Occipital lobe (tissue), 1 donor: ENCODE measurements at regions not wholly inside any gene's neighbourhood (a gene's known extent, or its start where the extent isn't known, plus 50 kb on each side); places are given as distances from the start of the nearest gene placed in this dataset.

Source experiments
- DNase-seq: peaks from one replicate; lab custom pipeline; 2025; lab: John Stamatoyannopoulos, UW

DNA sequence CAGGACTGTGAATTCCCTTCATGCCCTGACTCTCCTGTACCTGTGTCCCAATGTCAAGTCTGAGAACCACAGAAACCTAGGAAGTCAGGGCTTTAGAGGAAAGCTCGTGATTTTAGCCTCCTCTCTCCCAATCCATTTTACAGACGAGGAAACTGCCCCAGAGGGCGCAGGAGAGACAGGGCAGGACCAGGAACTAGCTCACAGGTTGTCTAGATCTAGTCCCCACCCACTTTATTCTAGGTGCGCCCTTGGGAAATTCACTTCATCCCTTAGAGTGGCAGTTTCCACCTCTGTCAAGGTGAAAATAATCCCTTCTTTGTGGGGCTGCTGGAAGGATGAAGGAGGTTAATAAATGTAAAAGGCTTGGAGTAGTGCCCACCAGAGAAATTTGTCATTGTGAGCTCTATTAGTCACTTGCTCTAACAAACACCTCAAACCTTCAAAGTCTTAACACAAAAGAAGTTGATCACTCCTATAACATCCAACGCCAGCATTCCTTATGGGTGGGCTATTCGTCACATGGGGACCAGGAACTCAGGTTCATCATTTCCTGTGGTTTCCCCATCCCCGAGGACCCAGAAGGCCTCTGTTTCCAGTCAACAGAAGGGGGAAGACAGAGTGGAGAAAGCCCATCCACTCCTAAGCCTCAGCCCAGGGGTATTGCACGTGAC lies 282.3 kb downstream of the XXYLT1 start:
- DNase-seq = no peak

GRCh38 chr3:194989241-194989640 lies 281.7 kb downstream of the XXYLT1 start:
- no peak for DNase-seq

DNA sequence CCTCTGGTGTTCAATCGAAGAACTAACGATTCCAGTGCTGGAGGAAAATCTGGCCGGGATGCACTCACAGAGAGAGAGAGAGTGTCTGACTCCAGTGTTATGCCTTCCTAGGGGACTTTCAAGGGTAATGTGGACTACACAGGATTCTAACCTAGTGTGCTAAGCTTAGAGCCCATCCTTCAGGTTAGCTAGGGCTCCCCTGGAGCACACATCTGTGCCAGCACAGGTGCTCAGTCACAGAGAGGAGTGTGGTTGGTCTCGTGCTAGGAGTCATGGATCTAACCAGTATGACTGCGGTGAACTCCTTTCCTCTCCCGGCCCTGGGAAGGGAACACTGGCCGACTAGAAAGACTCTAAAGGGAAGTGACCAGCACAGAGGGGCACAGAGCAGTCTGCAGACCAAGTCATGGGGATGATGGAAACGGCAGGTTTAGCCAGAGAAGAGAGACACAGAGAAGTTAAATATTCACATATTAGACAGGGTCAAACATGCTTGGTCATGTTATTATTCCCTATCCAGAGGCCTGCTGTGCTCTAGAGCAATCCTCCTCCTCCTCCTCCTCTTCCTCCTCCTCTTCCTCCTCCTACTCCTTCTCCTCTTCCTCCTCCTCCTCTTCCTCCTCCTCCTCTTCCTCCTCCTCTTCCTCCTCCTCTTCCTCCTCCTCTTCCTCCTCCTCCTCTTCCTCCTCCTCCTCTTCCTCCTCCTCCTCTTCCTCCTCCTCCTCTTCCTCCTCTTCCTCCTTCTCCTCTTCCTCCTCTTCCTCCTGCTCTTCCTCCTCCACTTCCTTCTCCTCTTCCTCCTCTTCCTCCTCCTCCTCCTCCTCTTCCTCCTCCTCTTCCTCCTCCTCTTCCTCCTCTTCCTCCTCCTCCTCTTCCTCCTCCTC lies 280.3 kb downstream of the XXYLT1 start:
- DNase-seq = no peak

GRCh38 chr3:194991338-194991654 lies 279.7 kb downstream of the XXYLT1 start:
- DNase-seq = no peak

- no peak for DNase-seq
Measured at GRCh38 chr3:194993896-194994295, 277.1 kb downstream of the XXYLT1 start.

DNA sequence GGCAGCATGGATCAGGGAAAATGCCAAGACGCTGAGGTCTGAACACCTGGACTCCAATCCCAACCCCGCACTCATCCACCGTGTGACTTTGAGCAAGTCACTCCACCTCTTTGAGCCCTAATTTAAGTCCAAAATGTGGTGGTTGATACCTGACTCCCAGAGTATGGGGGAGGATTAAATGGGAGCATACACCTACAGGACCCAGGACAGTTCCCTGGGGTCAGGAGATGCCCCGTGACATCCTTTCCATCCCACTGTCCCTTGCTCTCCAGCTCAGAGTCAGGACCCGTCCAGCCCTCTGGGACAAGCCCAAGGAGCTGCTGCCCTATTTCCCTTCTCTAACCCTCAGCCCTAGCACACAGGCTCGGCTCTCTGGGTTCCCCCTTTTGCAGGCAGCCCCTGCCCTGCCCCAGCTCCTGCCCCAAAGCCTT lies 276.4 kb downstream of the XXYLT1 start:
- DNase-seq = no peak

DNA sequence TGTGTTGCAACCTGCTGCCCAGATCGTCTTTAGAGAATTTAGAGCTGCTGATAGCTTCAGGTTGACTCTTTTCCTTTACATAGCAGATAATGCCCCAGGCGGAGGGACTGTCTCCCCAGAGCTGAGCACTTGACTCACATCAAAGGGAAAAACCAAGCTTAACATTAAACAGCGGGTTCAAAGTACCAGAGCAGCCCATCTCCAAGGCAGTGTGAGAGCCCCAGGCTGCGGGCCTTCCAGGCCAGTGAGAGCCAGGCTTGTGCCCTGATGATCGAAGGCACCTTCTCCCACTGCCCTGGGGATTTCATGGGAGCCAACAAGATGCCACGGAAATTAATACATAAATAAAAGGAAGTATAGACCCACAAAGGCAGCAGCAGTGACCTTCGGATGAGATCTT lies 275.6 kb downstream of the XXYLT1 start:
- DNase-seq = no peak

- no peak for DNase-seq
Measured at GRCh38 chr3:194995922-194996321, 275.0 kb downstream of the XXYLT1 start.

DNA sequence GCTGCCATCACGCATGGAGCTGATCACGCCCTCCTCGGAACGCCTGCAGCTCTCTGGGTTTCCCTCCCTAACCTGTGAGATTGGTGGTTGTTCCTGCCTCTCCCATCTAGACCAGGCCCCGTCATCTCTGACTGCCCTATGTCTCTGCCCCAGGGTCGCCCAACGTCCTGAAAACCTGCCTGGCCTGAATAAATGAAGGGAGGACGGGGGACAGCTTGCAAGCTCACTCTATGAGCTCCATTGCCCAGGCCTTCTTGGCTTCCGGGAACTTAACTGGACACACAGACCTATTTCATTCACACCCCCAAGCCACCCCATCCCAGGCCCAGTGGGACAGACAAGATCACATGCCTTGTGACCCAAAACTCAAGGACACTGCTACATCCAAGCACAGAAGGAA lies 274.2 kb downstream of the XXYLT1 start:
- DNase-seq = no peak

DNA sequence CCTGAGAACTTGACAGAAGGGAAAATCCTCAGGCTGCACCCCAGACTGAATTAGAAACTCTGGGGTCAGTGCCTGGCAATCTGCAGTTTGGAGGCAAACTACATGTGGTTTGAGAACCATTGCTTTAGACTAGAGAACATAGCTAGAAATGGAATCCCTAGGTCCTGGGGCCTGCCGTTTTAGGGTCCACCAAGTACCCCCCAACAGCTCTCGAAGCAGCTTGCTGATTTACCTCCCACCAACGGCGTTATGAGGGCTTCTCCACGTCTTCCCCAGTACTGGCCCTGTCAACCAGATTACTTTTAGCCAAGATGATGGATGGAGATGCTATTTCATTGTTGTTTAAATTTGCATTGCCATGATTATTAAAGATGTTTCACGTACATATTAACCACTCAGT lies 272.5 kb downstream of the XXYLT1 start:
- no peak for DNase-seq

- no peak for DNase-seq
Measured at GRCh38 chr3:194998948-194999347, 272.0 kb downstream of the XXYLT1 start.

DNA sequence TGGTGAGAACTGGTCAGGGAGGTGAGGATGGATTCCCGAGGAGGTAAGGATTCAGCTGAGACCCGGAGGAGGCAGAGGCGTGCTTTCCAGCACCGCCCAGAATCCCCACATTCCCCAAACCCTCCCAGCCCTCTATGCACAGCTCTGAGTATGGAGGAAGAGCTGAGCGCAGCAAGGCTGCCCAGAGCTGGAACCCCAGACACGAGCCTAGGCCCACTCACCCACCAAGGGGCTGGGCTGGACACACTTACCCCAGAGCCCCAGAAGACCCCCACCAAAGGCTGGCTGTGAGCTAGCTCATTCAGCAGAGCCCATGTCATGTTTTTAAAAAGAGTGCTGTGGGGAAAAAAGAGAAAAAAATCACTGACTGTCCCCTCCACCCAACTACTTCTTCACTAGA lies 271.5 kb downstream of the XXYLT1 start:
- no peak for DNase-seq

DNA sequence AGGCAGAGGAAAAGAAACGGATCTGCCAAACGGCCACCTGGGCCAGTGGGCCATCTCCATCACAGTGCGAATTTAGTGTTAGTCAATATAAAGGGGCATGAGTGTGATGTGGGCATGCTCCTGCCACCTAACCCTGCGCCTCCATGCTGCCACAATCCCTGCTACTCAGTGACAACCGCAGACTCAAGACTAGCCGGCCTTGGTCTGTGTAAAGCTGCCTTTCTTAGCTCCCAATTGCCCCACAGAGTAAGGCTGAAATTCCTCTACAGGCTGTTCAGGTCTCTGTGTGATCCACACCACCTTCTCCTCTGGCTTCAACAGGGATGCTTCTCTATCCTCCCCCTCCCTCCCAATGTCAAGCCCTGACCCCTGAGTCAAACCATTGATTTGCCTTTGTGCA lies 269.7 kb downstream of the XXYLT1 start:
- DNase-seq = no peak

DNA sequence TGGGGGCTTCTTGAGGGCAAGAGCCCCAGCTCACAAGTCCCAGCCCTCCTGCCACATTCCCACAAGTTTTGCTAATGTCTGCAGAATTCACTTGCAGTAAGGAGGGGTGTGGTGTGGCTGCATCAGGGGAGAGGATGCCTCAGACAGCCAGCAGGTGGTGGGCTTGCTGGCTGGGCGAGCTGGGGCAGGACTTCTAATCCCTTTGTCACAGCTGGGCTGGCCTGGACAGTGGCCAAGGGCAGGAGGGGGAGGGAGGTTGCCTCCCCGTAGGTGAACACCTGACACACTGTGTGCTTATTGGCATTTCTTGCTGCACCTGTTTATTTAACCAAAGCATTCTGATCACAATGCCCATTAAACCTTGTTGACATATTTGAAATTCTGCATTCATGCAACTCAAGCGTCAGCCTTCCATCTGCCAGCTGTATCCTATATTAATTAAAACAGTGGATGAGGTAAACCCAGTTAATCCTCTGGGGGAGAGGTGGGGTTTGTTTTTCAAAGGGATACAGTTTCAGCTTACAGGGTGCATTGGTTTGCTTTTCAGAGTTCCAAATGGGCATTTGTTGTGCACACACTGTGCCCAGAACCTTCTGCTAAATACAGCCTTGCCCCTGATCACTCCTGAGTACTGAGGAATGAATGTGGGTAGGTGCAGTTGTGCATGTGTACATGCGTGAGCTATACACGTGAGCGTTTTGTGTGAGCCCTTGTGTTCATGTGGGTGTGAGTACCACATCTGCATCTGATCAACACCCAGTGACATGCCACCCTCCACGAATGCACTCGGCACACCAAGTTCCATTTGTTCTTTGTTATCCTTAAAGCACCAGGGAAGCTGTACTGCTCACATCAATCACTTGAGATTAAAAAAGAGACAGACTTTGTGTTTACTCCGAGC lies 268.7 kb downstream of the XXYLT1 start:
- DNase-seq = no peak

- DNase-seq = no peak
Measured at GRCh38 chr3:195003006-195003892, 267.7 kb downstream of the XXYLT1 start.

- no peak for DNase-seq
Measured at GRCh38 chr3:195003893-195004289, 267.1 kb downstream of the XXYLT1 start.

- no peak for DNase-seq
Measured at GRCh38 chr3:195004512-195005250, 266.3 kb downstream of the XXYLT1 start.

DNA sequence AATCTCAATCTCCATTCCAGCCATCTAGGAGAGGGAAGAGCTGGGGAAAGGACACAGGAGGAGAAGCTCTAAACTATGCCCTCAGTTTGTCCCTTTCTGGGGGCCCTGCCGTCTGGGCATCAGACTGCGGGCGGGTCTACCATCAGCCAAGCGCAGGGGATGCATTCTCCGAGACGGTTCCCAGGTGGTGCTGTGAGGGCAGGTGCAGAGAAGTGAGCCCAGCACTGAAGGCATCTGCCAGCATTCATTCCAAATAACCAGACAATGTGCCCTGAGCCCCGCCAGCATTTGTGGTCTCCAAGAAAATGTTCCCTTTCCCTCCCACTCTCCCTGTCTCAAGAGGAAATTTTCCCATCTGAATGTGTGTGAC lies 265.7 kb downstream of the XXYLT1 start:
- no peak for DNase-seq

DNA sequence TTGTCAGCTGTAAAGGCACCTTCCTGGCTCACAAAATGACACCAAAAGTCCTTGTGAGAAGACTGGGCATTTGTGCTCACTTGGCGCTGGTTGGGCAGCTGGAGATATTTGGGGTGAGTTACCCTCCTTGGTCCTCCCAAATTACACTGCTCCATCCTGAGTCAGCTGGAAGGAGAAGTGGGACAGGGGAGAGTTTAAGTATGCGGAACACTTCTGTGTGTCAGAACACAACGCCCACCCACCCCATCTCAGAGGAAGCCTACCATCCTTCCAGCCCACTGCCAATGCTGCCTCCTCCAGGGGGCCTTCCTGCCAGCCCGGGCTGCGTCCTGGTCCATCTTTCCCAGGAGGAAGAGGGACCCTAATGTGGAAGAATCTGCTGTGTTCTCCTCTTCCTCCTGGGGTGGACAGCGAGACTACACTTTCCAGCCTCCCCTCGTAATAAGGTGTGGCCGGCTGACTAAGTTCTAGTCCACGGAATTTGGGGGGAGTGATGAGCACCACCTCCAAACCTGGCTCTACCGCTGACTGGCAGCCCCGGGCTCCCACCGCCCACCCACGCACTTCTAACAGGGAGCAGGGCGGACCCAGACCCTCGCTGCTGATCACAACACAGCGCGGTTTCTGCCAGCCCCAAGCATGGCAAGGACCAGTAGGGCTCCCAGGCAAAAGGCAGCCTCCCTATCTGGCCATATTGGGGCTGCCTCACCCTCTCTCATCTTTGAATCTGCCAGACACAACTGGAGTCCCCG lies 265.0 kb downstream of the XXYLT1 start:
- DNase-seq = no peak

GRCh38 chr3:195007151-195007550 lies 263.8 kb downstream of the XXYLT1 start:
- DNase-seq = no peak
